ENCODE measurements at regions not wholly inside any gene's neighbourhood (a gene's known extent, or its start where the extent isn't known, plus 50 kb on each side); places are given as distances from the start of the nearest gene placed in this dataset.

DNA sequence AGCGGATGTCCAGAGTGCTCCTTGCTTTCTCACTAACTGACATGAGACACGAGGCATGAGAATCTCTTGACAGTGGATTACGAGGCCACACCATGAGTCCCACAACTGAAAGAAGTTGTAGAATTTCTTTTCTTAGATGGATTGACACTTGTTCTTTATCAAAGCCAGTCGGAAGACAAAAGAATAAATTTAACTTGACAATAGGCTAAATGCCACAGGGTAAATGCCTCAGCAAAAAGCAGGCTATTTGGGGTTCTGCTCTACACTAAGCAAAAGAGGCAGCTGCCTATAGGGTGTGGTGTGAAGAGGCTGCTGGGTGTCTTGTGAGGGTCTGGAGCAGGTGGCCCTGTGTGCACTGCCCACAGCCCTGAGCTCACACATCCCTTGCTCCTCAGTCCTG is 135.1 kb upstream of the SEMA6D start:
- Histone ChIP-seq H3K27me3 (no peaks in the 10 kb centered on the region), H3K4me1 (ENCODE audit: control insufficient read depth in 1 of 2, insufficient read depth in 1 of 2, low read depth in 1 of 2, low read length in 1 of 2) (no peaks in the 10 kb centered on the region), H3K36me3 (no peaks in the 10 kb centered on the region), H3K4me3 (ENCODE audit: low read depth in 1 of 2, low read length in 1 of 2) (no peak overlapping the region), H3K9me3 (no peaks in the 10 kb centered on the region), H3K27ac (no peak overlapping the region)
- TF ChIP-seq, protein P1, sequence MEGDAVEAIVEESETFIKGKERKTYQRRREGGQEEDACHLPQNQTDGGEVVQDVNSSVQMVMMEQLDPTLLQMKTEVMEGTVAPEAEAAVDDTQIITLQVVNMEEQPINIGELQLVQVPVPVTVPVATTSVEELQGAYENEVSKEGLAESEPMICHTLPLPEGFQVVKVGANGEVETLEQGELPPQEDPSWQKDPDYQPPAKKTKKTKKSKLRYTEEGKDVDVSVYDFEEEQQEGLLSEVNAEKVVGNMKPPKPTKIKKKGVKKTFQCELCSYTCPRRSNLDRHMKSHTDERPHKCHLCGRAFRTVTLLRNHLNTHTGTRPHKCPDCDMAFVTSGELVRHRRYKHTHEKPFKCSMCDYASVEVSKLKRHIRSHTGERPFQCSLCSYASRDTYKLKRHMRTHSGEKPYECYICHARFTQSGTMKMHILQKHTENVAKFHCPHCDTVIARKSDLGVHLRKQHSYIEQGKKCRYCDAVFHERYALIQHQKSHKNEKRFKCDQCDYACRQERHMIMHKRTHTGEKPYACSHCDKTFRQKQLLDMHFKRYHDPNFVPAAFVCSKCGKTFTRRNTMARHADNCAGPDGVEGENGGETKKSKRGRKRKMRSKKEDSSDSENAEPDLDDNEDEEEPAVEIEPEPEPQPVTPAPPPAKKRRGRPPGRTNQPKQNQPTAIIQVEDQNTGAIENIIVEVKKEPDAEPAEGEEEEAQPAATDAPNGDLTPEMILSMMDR (IDR thresholded peaks at IDR 0.05): no peak

DNA sequence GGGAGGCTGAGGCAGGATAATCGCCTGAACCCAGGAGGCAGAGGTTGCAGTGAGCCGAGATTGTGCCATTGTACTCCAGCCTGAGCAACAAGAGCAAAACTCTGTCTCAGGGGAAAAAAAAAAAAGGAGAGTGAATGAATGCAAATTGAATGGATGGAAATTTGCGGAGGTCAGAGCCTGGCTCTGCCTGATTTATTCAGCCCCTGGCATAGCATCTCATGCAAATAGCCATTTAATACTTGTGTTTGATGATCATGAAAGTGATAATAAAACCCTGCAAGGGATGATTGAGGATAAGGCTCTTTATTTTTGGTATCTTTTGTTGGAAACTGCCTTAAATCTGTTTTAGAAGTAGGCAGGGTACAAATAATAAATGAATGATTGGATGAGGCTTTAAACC is 133.0 kb upstream of the SEMA6D start:
- Histone ChIP-seq H3K4me3 (ENCODE audit: low read depth in 1 of 2, low read length in 1 of 2) (no peak overlapping the region), H3K4me1 (ENCODE audit: control insufficient read depth in 1 of 2, insufficient read depth in 1 of 2, low read depth in 1 of 2, low read length in 1 of 2) (no peaks in the 10 kb centered on the region), H3K27me3 (no peaks in the 10 kb centered on the region), H3K36me3 (no peaks in the 10 kb centered on the region), H3K9me3 (no peaks in the 10 kb centered on the region), H3K27ac (no peak overlapping the region)
- TF ChIP-seq, protein P1 (IDR thresholded peaks at IDR 0.05): no peak

DNA sequence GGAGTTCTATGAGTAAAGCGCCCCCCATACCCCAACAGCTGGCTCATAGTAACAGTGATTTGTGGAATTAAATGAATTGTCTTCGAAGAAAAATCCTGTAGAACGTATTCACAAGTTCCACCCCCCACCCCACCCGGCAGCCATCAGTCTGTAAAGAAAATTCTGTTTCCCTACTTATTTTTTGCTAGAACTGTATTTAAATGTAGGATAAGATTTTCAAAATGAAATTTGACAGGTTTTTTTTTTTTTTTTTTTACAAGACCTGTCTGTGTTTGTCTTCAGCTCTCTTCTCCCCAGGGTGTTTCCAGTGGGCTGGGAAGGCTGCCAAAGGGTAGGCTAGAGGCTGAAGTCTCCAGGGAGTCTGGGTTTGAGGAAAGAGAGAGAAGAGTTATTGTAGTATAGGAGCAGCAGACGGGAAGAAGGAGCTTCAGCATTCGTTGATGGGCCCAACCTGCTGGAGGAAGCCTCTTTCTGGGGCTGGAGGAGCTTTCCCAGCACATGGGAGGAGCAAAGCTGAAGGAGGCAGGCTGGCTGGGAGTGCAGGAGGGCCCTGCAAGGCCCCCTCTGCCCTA is 130.6 kb upstream of the SEMA6D start:
- Histone ChIP-seq H3K27ac (no peak overlapping the region), H3K27me3 (no peaks in the 10 kb centered on the region), H3K4me1 (ENCODE audit: control insufficient read depth in 1 of 2, insufficient read depth in 1 of 2, low read depth in 1 of 2, low read length in 1 of 2) (no peaks in the 10 kb centered on the region), H3K4me3 (ENCODE audit: low read depth in 1 of 2, low read length in 1 of 2) (no peak overlapping the region), H3K36me3 (no peaks in the 10 kb centered on the region), H3K9me3 (no peaks in the 10 kb centered on the region)
- TF ChIP-seq, protein P1 (IDR thresholded peaks at IDR 0.05): no peak

DNA sequence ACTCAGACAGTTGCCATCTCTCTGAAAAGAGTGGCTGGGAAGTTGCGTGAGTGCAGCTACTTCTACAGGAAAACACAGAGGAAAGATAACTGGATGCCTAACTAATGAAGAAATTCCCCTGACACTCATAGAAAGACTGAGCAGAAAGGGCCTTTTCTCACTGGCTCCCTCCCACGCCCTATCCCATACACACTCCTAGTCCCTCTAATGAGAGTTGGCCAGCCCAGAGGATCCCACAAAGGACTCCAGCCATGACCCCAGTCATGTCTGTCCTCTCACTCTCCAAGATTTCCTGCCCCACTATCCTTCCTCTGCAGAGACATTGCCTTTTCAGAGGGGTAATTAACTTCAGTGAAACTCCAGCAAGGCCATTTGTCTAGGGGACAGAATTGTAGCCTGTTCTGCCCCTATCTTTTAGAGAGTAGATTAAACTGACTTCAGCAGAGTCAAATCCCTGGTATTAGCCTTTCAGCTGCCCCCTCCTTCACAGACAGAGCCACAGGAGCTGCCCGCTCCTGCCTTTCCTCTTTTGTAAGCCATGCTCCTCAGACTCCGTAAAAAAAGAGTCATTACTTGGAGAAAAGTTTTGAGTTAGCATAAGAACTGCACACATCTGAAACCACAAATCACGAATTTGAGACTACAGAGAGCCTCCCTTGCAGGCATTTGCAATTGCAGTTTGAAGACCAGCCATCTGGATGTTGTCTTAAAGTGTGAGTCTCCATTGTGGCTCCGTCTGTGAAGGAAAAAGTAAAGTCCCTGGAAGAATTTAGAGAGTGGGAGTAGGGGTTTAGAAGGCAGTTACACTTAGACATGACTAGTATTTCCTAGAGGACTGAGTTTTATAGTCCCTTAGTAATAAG is 129.1 kb upstream of the SEMA6D start:
- no peak overlapping the region for H3K4me3 ChIP-seq (ENCODE audit: low read depth in 1 of 2, low read length in 1 of 2)
- no peaks in the 10 kb centered on the region for H3K36me3 ChIP-seq
- H3K27ac ChIP-seq: no peak overlapping the region
- H3K4me1 ChIP-seq (ENCODE audit: control insufficient read depth in 1 of 2, insufficient read depth in 1 of 2, low read depth in 1 of 2, low read length in 1 of 2): no peaks in the 10 kb centered on the region
- H3K27me3 ChIP-seq: no peaks in the 10 kb centered on the region
- TF ChIP-seq, protein P1 (IDR thresholded peaks at IDR 0.05): no peak
- H3K9me3 ChIP-seq: no peaks in the 10 kb centered on the region

DNA sequence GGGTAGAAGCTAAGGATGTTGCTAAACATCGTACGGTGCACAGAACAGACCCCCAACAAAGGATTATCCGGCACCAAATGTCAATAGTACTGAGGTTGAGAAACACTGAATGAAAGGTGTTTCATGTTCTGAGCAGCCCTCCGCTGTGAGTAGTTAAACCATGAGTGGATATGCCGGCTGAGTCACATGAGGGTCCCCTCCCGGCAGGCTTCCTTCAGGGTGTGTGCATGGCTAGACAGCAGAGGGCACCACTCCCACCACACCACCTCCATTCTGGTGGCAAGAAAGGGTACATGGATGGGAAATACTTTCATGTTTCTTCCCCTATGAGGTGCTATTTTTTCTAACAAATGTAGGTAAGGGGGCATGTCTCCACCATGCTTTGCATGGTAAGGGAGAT is 128.3 kb upstream of the SEMA6D start:
- Histone ChIP-seq H3K4me3 (ENCODE audit: low read depth in 1 of 2, low read length in 1 of 2) (no peak overlapping the region), H3K27me3 (no peaks in the 10 kb centered on the region)

More for the DNA sequence above, 128.3 kb upstream of the SEMA6D start:
- no peaks in the 10 kb centered on the region for H3K36me3 ChIP-seq
- TF ChIP-seq, protein P1 (IDR thresholded peaks at IDR 0.05): no peak
- no peaks in the 10 kb centered on the region for H3K9me3 ChIP-seq
- H3K27ac ChIP-seq: no peak overlapping the region
- H3K4me1 ChIP-seq (ENCODE audit: control insufficient read depth in 1 of 2, insufficient read depth in 1 of 2, low read depth in 1 of 2, low read length in 1 of 2): no peaks in the 10 kb centered on the region

Data from neutrophil (primary cell).